GM12891 (cell line): ENCODE measurements at regions not wholly inside any gene's neighbourhood (a gene's known extent, or its start where the extent isn't known, plus 50 kb on each side); places are given as distances from the start of the nearest gene placed in this dataset.

Experiments used
- DNase-seq: peaks from one replicate; pipeline ENCODE4 v3.0.0; 2011; ENCODE audit warnings: low spot score; ENCODE audit not compliant: insufficient read length
- FAIRE-seq: peaks from 2 replicates; lab custom pipeline; 2011; peaks lifted over from hg19 to GRCh38; lab: Jason Lieb, UNC
- PAX5 ChIP-seq: IDR thresholded peaks from 2 replicates; pipeline ENCODE4 v1.6.1; 2011; ENCODE audit warnings: low read length, moderate library complexity, mild to moderate bottlenecking; ENCODE audit not compliant: insufficient read depth, severe bottlenecking
- POLR2A ChIP-seq: IDR thresholded peaks from 2 replicates; pipeline ENCODE4 v1.6.1; 2011; ENCODE audit warnings: low read depth, low read length, control low read depth
- POLR2AphosphoS5 ChIP-seq: IDR thresholded peaks from 2 replicates; pipeline ENCODE4 v1.6.1; 2011; ENCODE audit warnings: low read depth, low read length, control low read depth
- POU2F2 ChIP-seq: IDR thresholded peaks from 2 replicates; pipeline ENCODE4 v1.6.1; 2011; ENCODE audit warnings: low read depth, mild to moderate bottlenecking, control low read depth, low read length, moderate library complexity
- SPI1 ChIP-seq: IDR thresholded peaks from 2 replicates; pipeline ENCODE4 v1.6.1; 2011; ENCODE audit warnings: low read depth, low read length, control low read depth
- TAF1 ChIP-seq: IDR thresholded peaks from 2 replicates; pipeline ENCODE4 v1.6.1; 2011; ENCODE audit warnings: low read depth, low read length, control low read depth

- DNase-seq (no peak), FAIRE-seq (no peak)
- TF ChIP-seq SPI1 (no peak), PAX5 (no peak), POLR2A (no peak), POU2F2 (no peak), TAF1 (no peak), POLR2AphosphoS5 (no peak)
Observed at GRCh38 chr5:62708481-62709325, 130.1 kb downstream of the LRRC70 start.

DNA sequence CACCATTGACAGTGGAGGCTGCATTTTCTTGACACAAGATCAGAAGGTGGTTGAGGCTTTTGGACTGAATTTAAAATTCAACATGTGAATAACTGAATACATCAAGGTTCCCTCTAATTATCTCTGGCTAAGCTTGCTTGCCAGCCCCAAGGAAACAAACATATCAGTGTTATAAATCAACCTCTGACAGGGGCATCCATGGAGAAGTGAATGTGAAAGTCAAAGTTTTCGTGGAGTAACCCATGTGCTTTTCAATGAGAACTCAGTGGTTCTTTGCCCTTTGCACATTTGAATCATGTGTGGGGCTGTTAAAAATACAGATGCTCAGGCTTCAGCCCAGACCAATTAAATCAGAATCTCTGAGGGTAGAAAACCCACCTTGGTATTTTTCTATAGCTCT lies 128.9 kb downstream of the LRRC70 start:
- DNase-seq (no peak), FAIRE-seq (no peak)
- TF ChIP-seq PAX5 (no peak), POU2F2 (no peak), SPI1 (no peak), POLR2A (no peak), TAF1 (no peak)

DNA sequence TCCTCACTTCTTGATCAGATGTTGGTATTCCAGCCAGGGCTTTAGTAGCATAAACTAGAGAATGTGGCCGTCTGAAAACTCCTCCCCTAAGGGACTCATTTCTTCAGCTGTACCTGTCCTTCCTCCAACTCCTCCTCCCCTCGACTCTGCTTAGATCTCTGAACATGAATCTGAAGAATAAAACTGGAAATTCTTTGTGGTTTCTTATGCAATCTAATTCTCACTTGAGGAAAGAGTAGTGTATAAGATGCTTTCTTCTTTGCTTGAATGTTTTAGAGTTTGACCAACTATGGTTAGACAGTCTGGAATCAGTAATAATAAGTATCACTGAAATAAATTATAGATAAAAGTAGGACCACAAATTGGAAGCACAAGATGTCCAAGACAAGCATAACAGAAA lies 128.5 kb downstream of the LRRC70 start:
- TF ChIP-seq POLR2AphosphoS5: no peak
- TF ChIP-seq TAF1: no peak
- TF ChIP-seq SPI1: no peak
- TF ChIP-seq PAX5: no peak
- TF ChIP-seq POLR2A: no peak
- no peak for TF ChIP-seq POU2F2
- no peak for FAIRE-seq
- DNase-seq: no peak

- DNase-seq (no peak), FAIRE-seq (no peak)
- no peak for TF ChIP-seq SPI1
- TF ChIP-seq TAF1: no peak
- no peak for TF ChIP-seq POU2F2
- TF ChIP-seq POLR2AphosphoS5: no peak
- no peak for TF ChIP-seq PAX5
- no peak for TF ChIP-seq POLR2A
Observed at GRCh38 chr5:62705022-62705421, 126.4 kb downstream of the LRRC70 start.

DNA sequence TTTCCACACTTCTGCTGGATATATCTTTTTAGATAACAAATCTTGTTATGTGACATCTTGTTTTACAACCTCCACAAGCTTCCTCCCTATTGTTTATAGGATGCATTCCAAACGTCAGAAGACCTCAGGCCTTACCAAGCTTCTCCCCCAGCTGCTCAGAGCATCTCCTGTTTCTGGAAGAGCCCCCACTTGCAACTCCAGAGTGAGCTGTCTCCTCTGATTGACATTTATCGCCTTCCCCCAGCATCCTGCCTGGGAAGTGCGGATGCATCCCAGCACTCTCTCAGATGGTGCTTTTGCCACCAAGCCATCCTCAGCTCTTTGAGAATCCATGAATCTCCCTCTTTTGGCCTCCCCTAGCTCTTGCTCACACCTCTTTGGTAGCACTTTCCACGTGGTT lies 123.5 kb downstream of the LRRC70 start:
- DNase-seq (no peak), FAIRE-seq (no peak)
- TF ChIP-seq SPI1 (no peak), POLR2A (no peak), TAF1 (no peak), POLR2AphosphoS5 (no peak), PAX5 (no peak), POU2F2 (no peak)

GRCh38 chr5:62701036-62701435 lies 122.4 kb downstream of the LRRC70 start:
- no peak for TF ChIP-seq TAF1
- TF ChIP-seq SPI1: no peak
- no peak for TF ChIP-seq POU2F2
- no peak for TF ChIP-seq POLR2AphosphoS5
- TF ChIP-seq PAX5: no peak
- TF ChIP-seq POLR2A: no peak
- FAIRE-seq (no peak), DNase-seq (no peak)

- DNase-seq: no peak
- TF ChIP-seq POLR2A: no peak
- no peak for TF ChIP-seq POLR2AphosphoS5
- TF ChIP-seq PAX5: no peak
- no peak for TF ChIP-seq TAF1
- FAIRE-seq: no peak
Observed at GRCh38 chr5:62698756-62699155, 120.1 kb downstream of the LRRC70 start.

GRCh38 chr5:62695274-62695673 lies 116.7 kb downstream of the LRRC70 start:
- FAIRE-seq (no peak), DNase-seq (no peak)
- TF ChIP-seq TAF1: no peak
- no peak for TF ChIP-seq POLR2A
- TF ChIP-seq POLR2AphosphoS5: no peak
- no peak for TF ChIP-seq SPI1
- no peak for TF ChIP-seq PAX5
- no peak for TF ChIP-seq POU2F2

- FAIRE-seq: no peak
- TF ChIP-seq POU2F2 (no peak), SPI1 (no peak), TAF1 (no peak), POLR2AphosphoS5 (no peak), PAX5 (no peak), POLR2A (no peak)
- no peak for DNase-seq
Observed at GRCh38 chr5:62692946-62693713, 114.5 kb downstream of the LRRC70 start.
